Fibroblast of mammary gland (primary cell): ENCODE measurements at regions not wholly inside any gene's neighbourhood (a gene's known extent, or its start where the extent isn't known, plus 50 kb on each side); places are given as distances from the start of the nearest gene placed in this dataset.

Experiments used
- DNase-seq: peaks from one replicate; pipeline ENCODE4 v3.0.0-alpha.2; 2010; ENCODE audit warnings: low read depth
- H3K4me3 ChIP-seq: 2 replicates; pipeline ENCODE4 v1.5.1; 2011; ENCODE audit warnings: low read depth, mild to moderate bottlenecking, low read length, moderate library complexity; ENCODE audit not compliant: control insufficient read depth
- TF ChIP-seq, protein P1 (sequence below): conservative IDR thresholded peaks from 2 replicates; pipeline ENCODE4 v1.5.1; 2011; ENCODE audit warnings: low read depth, low read length, inconsistent platforms; ENCODE audit not compliant: control insufficient read depth, insufficient read depth

DNA sequence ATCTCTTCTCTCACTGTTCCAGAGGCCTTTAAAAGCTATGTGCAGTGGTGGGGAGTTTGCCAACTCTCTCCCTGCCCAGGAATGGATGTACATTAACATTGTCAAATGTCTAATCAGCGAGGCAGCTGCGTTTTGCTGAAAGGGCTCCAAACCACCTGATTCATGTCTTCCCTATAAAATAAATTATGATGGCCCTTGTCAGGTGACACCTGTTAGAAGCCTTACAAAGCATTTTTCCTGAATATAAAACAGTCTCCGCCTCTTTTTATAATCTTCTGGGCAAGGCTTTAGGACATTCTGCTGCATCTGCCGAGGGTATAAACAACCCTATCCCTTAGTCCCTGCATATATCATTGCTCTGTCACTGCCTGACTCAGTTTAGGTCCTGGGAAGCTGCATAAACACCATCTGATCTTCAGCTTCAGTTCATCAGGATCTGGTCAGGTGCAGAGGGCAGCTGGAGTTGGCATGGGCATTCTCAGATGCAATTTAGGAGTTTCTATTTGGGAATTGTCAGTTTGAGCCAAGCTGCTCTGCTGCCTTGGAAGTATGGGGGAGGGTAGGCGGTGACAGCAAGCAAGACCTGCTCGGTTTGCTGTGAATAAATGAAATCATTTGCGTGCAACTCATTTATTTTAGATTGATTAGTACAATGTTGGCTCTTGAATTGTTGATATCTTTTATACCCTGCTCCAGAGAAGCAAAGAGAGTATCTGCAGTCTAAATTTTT is 103.5 kb downstream of the ACER2 start:
- DNase-seq, result no peak
- TF ChIP-seq, protein P1, sequence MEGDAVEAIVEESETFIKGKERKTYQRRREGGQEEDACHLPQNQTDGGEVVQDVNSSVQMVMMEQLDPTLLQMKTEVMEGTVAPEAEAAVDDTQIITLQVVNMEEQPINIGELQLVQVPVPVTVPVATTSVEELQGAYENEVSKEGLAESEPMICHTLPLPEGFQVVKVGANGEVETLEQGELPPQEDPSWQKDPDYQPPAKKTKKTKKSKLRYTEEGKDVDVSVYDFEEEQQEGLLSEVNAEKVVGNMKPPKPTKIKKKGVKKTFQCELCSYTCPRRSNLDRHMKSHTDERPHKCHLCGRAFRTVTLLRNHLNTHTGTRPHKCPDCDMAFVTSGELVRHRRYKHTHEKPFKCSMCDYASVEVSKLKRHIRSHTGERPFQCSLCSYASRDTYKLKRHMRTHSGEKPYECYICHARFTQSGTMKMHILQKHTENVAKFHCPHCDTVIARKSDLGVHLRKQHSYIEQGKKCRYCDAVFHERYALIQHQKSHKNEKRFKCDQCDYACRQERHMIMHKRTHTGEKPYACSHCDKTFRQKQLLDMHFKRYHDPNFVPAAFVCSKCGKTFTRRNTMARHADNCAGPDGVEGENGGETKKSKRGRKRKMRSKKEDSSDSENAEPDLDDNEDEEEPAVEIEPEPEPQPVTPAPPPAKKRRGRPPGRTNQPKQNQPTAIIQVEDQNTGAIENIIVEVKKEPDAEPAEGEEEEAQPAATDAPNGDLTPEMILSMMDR, result no peak
- no peak overlapping the region for H3K4me3 ChIP-seq

DNA sequence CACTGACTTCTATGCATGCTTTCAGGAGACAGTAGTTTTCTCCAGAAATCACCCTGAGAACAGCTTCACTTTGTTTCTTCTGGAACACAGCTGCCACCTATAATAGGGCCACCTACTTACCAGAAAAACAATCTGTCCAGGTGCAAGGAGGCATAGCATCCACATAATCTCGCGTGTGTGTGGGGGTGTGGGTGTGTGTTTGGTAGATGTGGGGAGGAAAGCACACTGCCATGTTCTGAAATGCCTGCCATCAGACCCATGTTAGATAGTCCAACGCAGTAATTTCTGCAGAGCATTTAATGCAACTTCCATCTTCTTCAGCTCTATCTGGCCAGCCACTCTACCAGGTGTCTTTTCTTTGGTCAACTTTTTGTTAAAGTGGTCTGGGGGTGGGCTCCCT is 102.9 kb downstream of the ACER2 start:
- no peak for DNase-seq
- no peak overlapping the region for H3K4me3 ChIP-seq
- TF ChIP-seq, protein P1, result no peak

DNA sequence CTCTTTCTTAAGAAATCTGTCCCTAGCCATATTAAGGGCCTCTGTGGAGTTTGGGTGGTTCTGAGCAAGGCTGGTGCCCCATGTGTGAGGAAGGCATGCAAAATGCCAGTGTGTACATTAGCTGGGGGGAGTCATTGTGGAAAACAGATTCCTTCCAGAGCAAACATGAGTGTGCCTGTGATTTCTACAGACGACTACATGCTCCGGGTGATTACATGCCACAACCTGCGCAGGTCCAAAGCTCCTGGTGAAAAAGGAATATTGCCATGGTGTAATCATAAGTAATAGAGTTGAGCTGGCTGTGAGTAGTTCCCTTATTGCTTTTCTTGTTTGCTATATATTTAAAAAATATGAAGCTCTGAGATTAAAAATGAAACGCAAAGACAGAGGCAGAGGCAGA is 102.1 kb downstream of the ACER2 start:
- H3K4me3 ChIP-seq, result no peak overlapping the region
- TF ChIP-seq, protein P1, result no peak
- DNase-seq, result no peak
